ENCODE measurements at regions not wholly inside any gene's neighbourhood (a gene's known extent, or its start where the extent isn't known, plus 50 kb on each side); places are given as distances from the start of the nearest gene placed in this dataset.

DNA sequence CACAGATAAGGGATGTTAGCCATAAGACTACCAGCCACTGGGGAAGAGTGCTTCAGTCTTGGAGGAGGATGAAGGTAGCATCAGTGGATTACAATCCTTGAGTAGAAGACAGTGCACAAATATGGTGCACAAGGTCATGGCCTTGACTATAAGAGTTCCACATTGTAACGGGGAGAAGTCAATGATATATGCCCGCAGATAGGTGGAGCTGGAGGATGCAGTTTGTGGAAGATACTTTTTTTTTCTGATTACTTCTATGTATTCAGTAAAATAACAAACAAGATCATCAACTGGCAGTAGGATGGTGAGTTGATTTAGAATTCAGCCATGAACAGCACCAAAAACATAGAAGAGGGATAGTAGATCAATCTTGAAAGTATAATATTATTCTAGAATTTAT lies 926.8 kb upstream of the MIR17HG start:
- no peak overlapping the region for H3K4me3 ChIP-seq (ENCODE audit: low read depth, low read length)
- TF ChIP-seq, protein P1, sequence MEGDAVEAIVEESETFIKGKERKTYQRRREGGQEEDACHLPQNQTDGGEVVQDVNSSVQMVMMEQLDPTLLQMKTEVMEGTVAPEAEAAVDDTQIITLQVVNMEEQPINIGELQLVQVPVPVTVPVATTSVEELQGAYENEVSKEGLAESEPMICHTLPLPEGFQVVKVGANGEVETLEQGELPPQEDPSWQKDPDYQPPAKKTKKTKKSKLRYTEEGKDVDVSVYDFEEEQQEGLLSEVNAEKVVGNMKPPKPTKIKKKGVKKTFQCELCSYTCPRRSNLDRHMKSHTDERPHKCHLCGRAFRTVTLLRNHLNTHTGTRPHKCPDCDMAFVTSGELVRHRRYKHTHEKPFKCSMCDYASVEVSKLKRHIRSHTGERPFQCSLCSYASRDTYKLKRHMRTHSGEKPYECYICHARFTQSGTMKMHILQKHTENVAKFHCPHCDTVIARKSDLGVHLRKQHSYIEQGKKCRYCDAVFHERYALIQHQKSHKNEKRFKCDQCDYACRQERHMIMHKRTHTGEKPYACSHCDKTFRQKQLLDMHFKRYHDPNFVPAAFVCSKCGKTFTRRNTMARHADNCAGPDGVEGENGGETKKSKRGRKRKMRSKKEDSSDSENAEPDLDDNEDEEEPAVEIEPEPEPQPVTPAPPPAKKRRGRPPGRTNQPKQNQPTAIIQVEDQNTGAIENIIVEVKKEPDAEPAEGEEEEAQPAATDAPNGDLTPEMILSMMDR (conservative IDR thresholded peaks at IDR 0.05; ENCODE audit: low read depth, low read length), result peak; percentile 36
- no peak for DNase-seq (ENCODE audit: low read depth)

DNA sequence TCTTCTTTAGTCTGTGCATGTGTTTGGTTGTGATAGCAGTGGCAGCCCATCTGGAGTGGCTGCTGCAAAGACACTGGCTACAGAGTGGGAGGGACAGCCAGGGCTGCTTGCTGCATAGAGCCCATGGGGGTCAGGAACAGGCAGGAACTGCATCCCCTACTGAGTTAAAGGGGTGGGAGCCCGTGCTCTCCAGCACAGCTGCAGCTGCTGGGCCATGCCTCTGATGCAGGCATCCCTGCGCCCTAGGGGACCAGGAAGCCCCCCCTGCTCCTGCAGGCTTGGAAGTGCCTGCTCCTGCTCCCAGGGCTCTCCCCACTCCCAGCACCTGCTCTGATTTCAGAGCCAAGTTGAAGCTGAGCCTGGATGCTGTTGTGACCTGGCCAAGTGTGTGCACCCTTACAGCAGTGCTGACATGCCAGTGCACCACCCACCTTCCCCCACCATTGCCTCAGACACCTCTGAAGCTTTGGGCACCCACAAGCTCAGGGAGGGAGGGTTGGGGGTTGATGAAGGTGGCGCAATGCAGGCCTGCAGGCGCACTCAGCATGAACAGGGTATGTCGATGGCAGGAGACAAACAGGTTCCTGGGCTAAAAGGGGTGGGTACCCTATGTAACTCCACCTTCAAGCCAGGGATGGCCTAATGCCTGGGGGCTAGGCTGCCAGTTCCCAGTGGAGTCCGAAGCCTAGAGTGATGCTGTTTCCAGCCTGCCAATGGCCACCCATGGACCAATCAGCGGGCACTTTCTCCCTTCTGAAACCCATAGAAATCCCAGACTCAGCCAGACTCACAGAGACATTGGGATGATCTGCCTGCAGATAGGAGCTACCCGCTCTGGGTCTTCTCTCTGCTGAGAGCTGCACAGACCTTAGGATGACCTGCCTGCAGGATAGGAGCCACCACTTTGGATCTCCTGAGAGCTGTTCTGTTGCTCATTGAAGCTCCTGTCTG lies 919.9 kb upstream of the MIR17HG start:
- no peak overlapping the region for H3K4me3 ChIP-seq (ENCODE audit: low read depth, low read length)
- no peak for DNase-seq (ENCODE audit: low read depth)
- TF ChIP-seq, protein P1 (conservative IDR thresholded peaks at IDR 0.05; ENCODE audit: low read depth, low read length), result no peak

DNA sequence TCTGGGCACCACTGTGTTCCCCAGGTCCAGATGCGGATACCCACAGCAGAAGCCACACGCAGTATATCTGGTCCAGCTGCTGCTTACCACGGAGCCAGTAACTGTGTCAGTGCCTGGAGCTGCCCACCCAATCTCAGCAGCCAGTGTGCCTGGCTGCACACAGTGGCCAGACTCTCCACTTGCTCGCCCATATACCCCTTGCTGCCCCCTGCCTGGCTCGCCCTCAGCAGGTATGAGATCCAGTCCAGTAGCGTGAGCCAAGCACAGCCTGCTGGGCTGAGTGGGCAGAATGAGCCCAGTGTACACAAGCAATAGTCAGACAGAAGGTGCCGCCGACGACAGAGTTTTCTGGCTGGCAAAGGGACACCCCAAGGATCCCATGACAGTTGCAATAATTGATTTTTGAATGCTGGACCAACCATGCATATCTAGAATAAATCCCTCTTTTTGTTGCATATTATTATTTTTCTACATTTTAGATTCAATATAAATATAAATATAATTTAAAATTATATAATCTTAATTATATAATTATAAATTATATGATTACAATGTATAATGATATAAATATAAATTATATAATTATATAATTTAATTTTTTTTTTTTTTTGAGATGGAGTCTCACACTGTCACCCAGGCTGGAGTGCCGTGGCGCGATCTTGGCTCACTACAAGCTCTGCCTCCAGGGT lies 918.8 kb upstream of the MIR17HG start:
- H3K4me3 ChIP-seq (ENCODE audit: low read depth, low read length), result no peak overlapping the region

DNA sequence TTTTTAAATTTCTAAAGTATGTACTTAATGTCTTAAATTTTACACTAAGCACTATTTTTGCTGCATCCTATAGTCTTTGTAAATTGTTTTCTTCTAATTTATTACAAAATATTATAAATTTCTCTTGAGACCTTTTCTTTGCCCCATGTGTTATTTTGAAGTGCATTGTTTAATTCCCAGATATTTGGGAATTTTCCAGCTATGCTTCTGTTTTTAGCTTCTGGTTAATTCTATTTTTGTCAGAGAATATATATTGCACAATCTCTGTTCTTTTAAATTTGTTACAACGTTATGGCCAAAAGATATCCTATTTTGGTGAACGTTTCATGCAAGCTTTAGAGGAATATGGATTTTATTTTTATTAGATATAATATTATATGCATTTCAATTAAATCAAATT lies 917.4 kb upstream of the MIR17HG start:
- H3K4me3 ChIP-seq (ENCODE audit: low read depth, low read length), result no peak overlapping the region
- TF ChIP-seq, protein P1 (conservative IDR thresholded peaks at IDR 0.05; ENCODE audit: low read depth, low read length), result no peak
- DNase-seq (ENCODE audit: low read depth), result no peak

More for the DNA sequence above, 918.8 kb upstream of the MIR17HG start:
- no peak for DNase-seq (ENCODE audit: low read depth)
- TF ChIP-seq, protein P1 (conservative IDR thresholded peaks at IDR 0.05; ENCODE audit: low read depth, low read length), result no peak

DNA sequence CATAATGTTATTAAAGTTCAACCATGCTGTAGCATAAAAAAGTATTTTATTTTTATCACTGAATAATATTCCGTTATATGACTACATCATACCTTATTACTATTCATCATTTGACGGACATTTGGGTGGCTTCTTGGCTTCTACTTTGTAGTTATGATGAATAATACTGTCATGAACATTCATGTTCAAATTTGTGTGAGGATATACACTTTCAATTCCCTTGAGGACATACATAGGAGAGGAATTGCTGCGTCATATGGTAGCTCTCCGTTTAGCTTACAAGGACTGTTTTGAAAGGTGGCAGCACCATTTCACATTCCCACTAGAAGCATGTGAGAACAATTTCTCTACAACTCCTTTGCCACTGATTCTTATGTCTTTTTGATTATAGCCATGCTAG lies 910.8 kb upstream of the MIR17HG start:
- no peak for DNase-seq (ENCODE audit: low read depth)
- TF ChIP-seq, protein P1 (conservative IDR thresholded peaks at IDR 0.05; ENCODE audit: low read depth, low read length), result no peak
- no peak overlapping the region for H3K4me3 ChIP-seq (ENCODE audit: low read depth, low read length)

DNA sequence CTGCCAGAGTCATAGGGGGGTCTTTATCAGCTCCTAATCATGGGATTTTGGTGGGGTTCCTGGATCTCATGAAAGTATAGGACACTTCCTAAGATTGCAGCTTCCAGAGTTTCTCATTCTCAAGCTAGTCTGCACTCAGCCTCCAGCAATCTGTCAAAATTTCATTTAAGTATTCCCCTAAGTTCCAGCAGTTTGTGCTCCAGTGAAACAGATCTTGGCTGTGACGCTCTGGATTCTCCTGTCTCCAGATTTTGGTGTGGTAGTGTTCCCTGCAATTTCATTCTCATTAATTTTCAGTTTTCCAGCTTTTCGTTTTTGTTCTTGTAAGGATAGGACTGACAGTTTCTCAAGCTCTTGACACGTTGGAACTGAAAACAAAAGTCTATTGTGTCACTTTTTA lies 908.9 kb upstream of the MIR17HG start:
- no peak for DNase-seq (ENCODE audit: low read depth)
- no peak overlapping the region for H3K4me3 ChIP-seq (ENCODE audit: low read depth, low read length)
- TF ChIP-seq, protein P1 (conservative IDR thresholded peaks at IDR 0.05; ENCODE audit: low read depth, low read length), result no peak

All from epithelial cell of proximal tubule (primary cell).